ENCODE measurements at regions not wholly inside any gene's neighbourhood (a gene's known extent, or its start where the extent isn't known, plus 50 kb on each side); places are given as distances from the start of the nearest gene placed in this dataset.

GRCh38 chr9:126169736-126170135 lies 156.9 kb upstream of the MVB12B start:
- DNase-seq (ENCODE audit: low read depth in 1 of 2, low spot score in 2 of 2) (peak in 1 of 2 experiments; percentile 13), FAIRE-seq (no peak)
- H3K18ac ChIP-seq (ENCODE audit: extremely low read depth, low read length) = no peak overlapping the region
- CTCF ChIA-PET (ENCODE audit: partially characterized antibody) = interaction anchor here (0.6 kb wide), 2 partner anchors 31 to 60 kb away, joined by 3 to 4 read pairs; no protein-coding TSS in a partner anchor
- WGBS, 2 experiments (ENCODE audit: extremely low coverage in 1 of 2, insufficient coverage in 1 of 2, insufficient read length in 1 of 2, insufficient replicate concordance in 2 of 2, low coverage in 1 of 2, low lambda C conversion rate in 2 of 2, missing lambda C conversion rate in 1 of 2) = 92% methylated on average over 4 of the region's 4 CpGs; no CpG with 5 or more reads in 1 of the 2 experiments
- no peak overlapping the region for H2BK5ac ChIP-seq (ENCODE audit: low read depth, low read length)
- H3K4me1 ChIP-seq (replicated peaks in 1 of 4; ENCODE audit: control insufficient read depth in 3 of 4, insufficient read depth in 4 of 4, low read length in 3 of 4) = peaks cover 0 to 5% (median 0%) of the 10 kb centered on the region in 4 experiments; a peak in 1 of 7 replicates
- H3K14ac ChIP-seq (ENCODE audit: insufficient read length) = no peak overlapping the region
- no peak overlapping the region for H3K56ac ChIP-seq (replicated peaks; ENCODE audit: insufficient read length, low read depth, low read length)
- no peak overlapping the region for H3K4me2 ChIP-seq (ENCODE audit: insufficient read depth in 1 of 2, low read depth in 2 of 2, low read length in 2 of 2)
- no peak overlapping the region for H4K91ac ChIP-seq (replicated peaks; ENCODE audit: insufficient read length, low read length)
- no peaks in the 10 kb centered on the region for H3K79me2 ChIP-seq (ENCODE audit: control insufficient read depth in 1 of 2, insufficient read depth in 2 of 2, low read length in 2 of 2)
- no peaks in the 10 kb centered on the region for H3K36me3 ChIP-seq (ENCODE audit: control insufficient read depth in 2 of 4, insufficient read depth in 4 of 4, low read length in 3 of 4)
- H2BK15ac ChIP-seq (ENCODE audit: low read length) = no peak overlapping the region
- H2BK120ac ChIP-seq (replicated peaks; ENCODE audit: low read depth, low read length) = no peak overlapping the region
- POLR2A ChIA-PET (ENCODE audit: partially characterized antibody) = no interaction called here
- H3K27ac ChIP-seq (ENCODE audit: low read depth, low read length) = no peak overlapping the region
- no peaks in the 10 kb centered on the region for H3K9me3 ChIP-seq (ENCODE audit: insufficient read depth in 2 of 2, low read depth in 1 of 2, low read length in 1 of 2)
- no peak overlapping the region for H2AK5ac ChIP-seq (ENCODE audit: low read depth, low read length)
- no peaks in the 10 kb centered on the region for H3K79me1 ChIP-seq (ENCODE audit: low read depth, low read length)
- H3K23me2 ChIP-seq (ENCODE audit: low read depth, low read length) = no peaks in the 10 kb centered on the region
- H3K4ac ChIP-seq (replicated peaks; ENCODE audit: insufficient read length, low read depth, low read length) = no peak overlapping the region
- H2BK12ac ChIP-seq (ENCODE audit: low read depth, low read length) = no peak overlapping the region
- no peaks in the 10 kb centered on the region for H4K20me1 ChIP-seq (replicated peaks in 1 of 2; ENCODE audit: control insufficient read depth in 1 of 2, insufficient read depth in 2 of 2, low read length in 2 of 2)
- H3K9ac ChIP-seq (replicated peaks in 1 of 4; ENCODE audit: extremely low read depth in 1 of 4, low read depth in 3 of 4, low read length in 3 of 4) = no peak overlapping the region
- H3K4me3 ChIP-seq (ENCODE audit: extremely low read depth in 1 of 4, insufficient read depth in 2 of 4, low read depth in 3 of 4, low read length in 4 of 4) = no peak overlapping the region
- H2AFZ ChIP-seq (ENCODE audit: low read length) = no peak overlapping the region
- H2BK20ac ChIP-seq (ENCODE audit: low read length) = no peak overlapping the region
- no peak overlapping the region for H4K5ac ChIP-seq (ENCODE audit: insufficient read length, low read depth, low read length)
- no peak overlapping the region for H3K23ac ChIP-seq (ENCODE audit: insufficient read length)
- peaks cover 0 to 2% (median 0%) of the 10 kb centered on the region in 4 experiments; a peak in 1 of 7 replicates for H3K27me3 ChIP-seq (replicated peaks in 1 of 4; ENCODE audit: control insufficient read depth in 3 of 4, extremely low read depth in 1 of 4, insufficient read depth in 3 of 4, low read length in 3 of 4)
- H4K8ac ChIP-seq (ENCODE audit: extremely low read depth, insufficient read depth, low read length) = no peak overlapping the region
- TF ChIP-seq GTF2F1 (IDR thresholded peaks at IDR 0.05; ENCODE audit: borderline replicate concordance, low read depth, low read length) = no peak
- no peak for TF ChIP-seq SIRT6 (IDR thresholded peaks at IDR 0.05; ENCODE audit: low read length)
- TF ChIP-seq BACH1 (IDR thresholded peaks at IDR 0.05; ENCODE audit: low read length) = no peak
